GM12891 (cell line): ENCODE measurements at regions not wholly inside any gene's neighbourhood (a gene's known extent, or its start where the extent isn't known, plus 50 kb on each side); places are given as distances from the start of the nearest gene placed in this dataset.
A peak's percentile ranks its signal among the peaks of the same experiment; 100 is the strongest.

ENCODE experiments used
- DNase-seq: peaks from one replicate; pipeline ENCODE4 v3.0.0; 2011; ENCODE audit warnings: low spot score; ENCODE audit not compliant: insufficient read length
- FAIRE-seq: peaks from 2 replicates; lab custom pipeline; 2011; peaks lifted over from hg19 to GRCh38; lab: Jason Lieb, UNC
- PAX5 ChIP-seq: IDR thresholded peaks from 2 replicates; pipeline ENCODE4 v1.6.1; 2011; ENCODE audit warnings: low read length, moderate library complexity, mild to moderate bottlenecking; ENCODE audit not compliant: insufficient read depth, severe bottlenecking
- POLR2A ChIP-seq: IDR thresholded peaks from 2 replicates; pipeline ENCODE4 v1.6.1; 2011; ENCODE audit warnings: low read depth, low read length, control low read depth
- POLR2AphosphoS5 ChIP-seq: IDR thresholded peaks from 2 replicates; pipeline ENCODE4 v1.6.1; 2011; ENCODE audit warnings: low read depth, low read length, control low read depth
- POU2F2 ChIP-seq: IDR thresholded peaks from 2 replicates; pipeline ENCODE4 v1.6.1; 2011; ENCODE audit warnings: low read depth, mild to moderate bottlenecking, control low read depth, low read length, moderate library complexity
- SPI1 ChIP-seq: IDR thresholded peaks from 2 replicates; pipeline ENCODE4 v1.6.1; 2011; ENCODE audit warnings: low read depth, low read length, control low read depth
- TAF1 ChIP-seq: IDR thresholded peaks from 2 replicates; pipeline ENCODE4 v1.6.1; 2011; ENCODE audit warnings: low read depth, low read length, control low read depth

DNA sequence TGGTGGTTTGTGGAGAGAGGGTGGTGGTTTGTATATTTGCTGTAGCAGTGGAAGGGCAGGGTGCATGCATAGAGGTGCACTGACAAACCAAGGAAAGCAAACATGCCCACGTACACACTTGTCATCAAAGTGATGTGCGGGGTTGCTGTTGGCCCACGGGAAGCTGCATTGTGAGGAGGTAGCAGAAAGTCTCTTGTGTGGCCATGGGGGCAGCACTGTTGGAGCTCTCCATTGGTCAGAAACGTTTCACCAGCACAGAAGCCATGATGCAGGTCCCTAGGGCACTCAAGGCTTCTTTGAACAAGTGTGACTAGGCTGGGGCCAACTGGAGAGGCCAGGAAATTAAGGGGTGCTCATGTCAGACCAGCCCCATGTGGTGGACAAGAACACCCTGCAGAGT lies 174.8 kb upstream of the KLF8 start:
- TF ChIP-seq SPI1 (no peak), PAX5 (no peak), TAF1 (no peak), POLR2A (no peak), POLR2AphosphoS5 (no peak), POU2F2 (no peak)
- DNase-seq (no peak), FAIRE-seq (no peak)

DNA sequence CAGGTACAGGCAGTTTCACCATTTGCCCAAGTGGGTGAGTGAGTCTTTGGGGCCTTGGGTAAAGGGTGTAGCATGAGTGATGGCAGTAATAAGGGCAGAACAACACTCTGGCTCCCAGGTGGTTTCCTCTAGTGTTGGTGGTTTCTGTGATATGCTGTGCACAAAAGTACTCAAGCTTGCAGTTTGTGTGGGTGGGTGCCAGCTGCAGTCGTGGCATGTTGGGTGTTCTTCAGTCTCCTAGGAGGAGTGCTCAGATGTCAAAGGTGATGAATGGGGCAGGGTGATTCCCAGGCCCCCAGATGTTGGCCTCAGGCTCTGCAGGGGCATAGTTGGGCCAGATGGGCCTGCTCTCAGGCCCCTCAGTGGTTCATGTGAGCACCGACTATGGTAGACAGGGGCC lies 166.1 kb upstream of the KLF8 start:
- FAIRE-seq (peak; percentile 92), DNase-seq (no peak)
- TF ChIP-seq SPI1 = no peak
- no peak for TF ChIP-seq POU2F2
- TF ChIP-seq PAX5 = no peak
- no peak for TF ChIP-seq POLR2A
- TF ChIP-seq POLR2AphosphoS5 = no peak
- TF ChIP-seq TAF1 = no peak

DNA sequence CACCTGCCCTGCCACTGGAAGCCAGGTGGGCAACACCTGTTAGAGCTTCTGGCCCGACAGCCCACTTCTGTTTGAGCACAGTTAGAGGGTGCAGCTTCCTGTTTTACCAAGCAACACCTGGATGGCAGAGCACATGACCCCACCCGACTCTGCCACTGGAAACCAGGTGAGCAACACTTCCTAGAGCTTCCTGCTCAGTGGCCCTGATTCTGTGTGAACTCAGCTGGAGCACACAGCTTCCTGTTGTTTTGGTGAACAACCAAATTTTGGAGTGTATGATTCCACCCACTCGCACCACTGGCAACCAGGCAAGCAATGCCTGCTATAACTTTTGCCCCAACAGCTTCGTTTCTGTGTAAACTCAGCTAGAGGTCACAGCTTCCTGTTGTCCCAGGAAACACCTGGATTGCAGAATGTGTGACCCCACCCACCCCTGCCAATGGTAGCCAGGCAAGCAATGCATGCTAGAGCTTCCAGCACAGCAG lies 163.8 kb upstream of the KLF8 start:
- DNase-seq (no peak), FAIRE-seq (peak; percentile 71)
- no peak for TF ChIP-seq TAF1
- no peak for TF ChIP-seq POLR2A
- no peak for TF ChIP-seq SPI1
- TF ChIP-seq POLR2AphosphoS5 = no peak
- TF ChIP-seq PAX5 = no peak
- TF ChIP-seq POU2F2 = no peak

DNA sequence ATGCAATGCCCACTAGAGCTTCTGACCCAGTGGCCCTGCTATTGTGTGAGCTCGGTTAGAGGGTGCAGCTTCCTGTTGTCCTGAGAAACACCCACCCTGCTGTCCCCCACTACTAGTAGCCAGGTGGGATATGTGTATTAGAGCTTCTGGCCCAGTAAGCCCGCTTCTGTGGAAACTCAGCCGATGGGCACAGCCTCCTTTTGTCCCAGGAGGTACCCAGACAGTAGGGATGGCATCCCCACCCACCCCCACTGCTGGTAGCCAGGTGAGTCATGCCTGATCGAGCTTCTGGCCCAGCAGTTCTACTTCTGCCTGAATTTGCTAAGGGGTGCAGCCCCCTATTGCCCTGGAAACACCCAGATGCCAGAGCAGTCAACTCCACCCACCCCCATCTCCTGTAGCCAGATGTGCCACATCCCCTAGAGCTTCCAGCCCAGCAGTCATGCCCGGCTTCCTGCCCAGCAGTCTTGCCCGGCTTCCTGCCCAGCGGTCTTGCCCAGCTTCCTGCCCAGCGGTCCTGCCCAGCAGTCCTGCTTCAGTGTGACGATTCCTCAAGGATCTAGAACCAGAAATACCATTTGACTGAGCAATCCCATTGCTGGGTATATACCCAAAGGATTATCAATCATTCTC lies 162.7 kb upstream of the KLF8 start:
- TF ChIP-seq TAF1 = no peak
- TF ChIP-seq POLR2A = no peak
- no peak for TF ChIP-seq SPI1
- no peak for TF ChIP-seq POLR2AphosphoS5
- no peak for TF ChIP-seq PAX5
- DNase-seq = no peak
- FAIRE-seq = no peak

DNA sequence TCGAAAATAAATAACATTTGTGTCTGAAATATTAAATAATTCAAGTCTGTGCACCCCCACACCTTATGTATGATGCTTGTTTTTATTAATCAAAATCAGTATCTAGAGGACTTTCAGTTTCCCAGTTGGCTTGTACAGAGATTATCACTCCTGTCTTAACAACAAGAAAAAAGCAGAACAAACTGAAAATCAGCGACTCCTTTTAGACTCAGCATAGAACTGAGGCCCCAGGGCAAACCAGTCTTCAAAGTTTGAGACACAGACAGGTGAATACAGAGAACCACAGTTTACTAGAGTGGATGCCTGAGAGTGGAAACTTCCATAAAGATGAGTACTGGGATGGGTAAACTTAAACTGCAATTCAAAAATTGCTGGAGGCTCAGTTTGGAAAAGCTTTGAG lies 142.8 kb upstream of the KLF8 start:
- TF ChIP-seq SPI1 (no peak), POLR2AphosphoS5 (no peak), POLR2A (no peak), POU2F2 (no peak), TAF1 (no peak), PAX5 (no peak)
- no peak for DNase-seq
- FAIRE-seq = no peak

DNA sequence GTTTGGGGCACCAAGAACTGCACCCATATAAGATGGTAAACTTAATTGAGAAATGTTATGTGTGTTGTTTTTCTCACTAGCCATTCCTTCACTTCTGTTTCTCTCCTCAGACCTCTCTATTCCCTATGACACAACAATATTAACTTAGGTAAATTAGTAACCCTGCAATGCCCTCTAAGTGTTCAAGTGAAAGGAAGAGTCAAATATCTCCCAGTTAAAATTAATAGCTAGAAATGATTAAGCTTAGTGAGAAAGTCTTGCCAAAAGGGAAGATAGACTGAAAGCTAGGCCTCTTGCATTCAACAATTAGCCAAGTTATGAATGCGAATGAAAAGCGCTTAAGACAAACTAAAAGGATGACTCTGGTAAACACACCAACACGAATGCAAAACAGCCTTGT lies 132.9 kb upstream of the KLF8 start:
- DNase-seq = no peak
- no peak for FAIRE-seq
- no peak for TF ChIP-seq SPI1
- TF ChIP-seq POLR2A = no peak
- no peak for TF ChIP-seq POU2F2
- TF ChIP-seq POLR2AphosphoS5 = no peak
- TF ChIP-seq TAF1 = no peak
- no peak for TF ChIP-seq PAX5

DNA sequence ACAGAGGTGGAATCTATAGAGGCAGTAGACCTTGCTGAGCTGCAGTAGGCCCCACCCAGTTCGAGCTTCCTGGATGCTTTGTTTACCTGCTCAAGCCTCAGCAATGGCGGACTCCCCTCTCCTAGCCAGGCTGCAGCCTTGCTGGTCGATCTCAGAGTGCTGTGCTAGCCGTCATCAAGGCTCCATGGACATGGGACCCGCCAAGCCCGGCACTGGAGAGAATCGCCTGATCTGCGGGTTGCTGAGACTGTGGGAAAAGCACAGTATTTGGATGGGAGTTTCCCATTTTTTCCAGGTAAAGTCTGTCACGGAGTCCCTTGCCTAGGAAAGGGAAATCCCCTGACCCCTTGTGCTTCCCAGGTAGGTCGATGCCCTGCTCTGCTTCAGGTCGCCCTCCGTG lies 124.8 kb upstream of the KLF8 start:
- no peak for DNase-seq
- FAIRE-seq = no peak
- TF ChIP-seq PAX5 (no peak), SPI1 (no peak), POLR2A (no peak), TAF1 (no peak), POU2F2 (no peak), POLR2AphosphoS5 (no peak)

DNA sequence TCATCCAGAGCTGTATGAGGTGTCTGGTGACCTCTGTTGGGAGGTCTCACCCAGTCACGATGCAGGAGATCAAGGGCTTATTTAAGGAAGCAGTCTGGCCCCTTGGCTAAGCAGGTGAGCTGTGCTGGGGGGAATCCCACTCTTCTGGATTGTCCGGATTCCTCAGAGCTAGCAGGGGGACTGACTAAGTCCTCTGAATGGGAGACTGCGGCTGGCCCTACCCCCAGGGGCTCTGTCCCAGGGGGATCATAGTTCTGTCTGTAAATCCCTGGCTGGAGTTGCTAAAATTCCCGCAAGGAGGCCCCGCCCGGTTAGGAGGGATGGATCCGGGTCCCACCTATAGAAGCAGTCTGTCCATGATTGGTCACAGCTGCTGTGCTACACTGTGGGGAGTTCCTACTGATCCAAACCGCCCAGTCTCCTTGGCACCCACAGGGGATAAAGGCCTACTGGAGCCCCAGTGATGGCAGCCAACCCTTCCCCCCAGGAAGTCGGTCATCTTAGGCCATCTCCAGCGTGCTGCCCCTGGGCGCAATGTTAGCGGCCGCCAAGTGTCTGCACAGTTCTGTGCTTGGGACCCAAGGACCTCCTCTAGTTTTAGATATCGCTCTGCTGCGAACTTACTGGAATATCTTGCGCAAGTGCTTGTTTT lies 118.2 kb upstream of the KLF8 start:
- DNase-seq = no peak
- FAIRE-seq = no peak
- no peak for TF ChIP-seq POLR2AphosphoS5
- TF ChIP-seq POLR2A = no peak
- no peak for TF ChIP-seq POU2F2
- no peak for TF ChIP-seq SPI1
- no peak for TF ChIP-seq TAF1
- TF ChIP-seq PAX5 = no peak

DNA sequence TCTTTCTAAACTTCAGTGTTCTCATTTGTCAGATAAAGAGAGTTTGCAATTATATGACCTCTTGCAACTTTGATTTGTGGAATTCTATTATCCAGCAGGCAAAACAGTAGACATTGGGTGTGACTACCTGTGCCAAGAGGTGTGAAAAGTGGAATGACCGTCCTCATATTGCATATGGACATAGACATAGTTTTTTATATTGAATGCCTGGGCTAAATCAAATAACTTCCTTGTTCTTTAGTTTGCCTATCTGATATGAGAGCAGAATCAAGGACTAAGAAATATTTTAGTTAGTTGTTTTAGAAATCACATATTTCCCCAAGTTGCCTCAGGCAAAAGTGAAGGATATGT lies 117.7 kb upstream of the KLF8 start:
- FAIRE-seq (no peak), DNase-seq (no peak)
- TF ChIP-seq PAX5 (no peak), TAF1 (no peak), POLR2AphosphoS5 (no peak), POU2F2 (no peak), SPI1 (no peak), POLR2A (no peak)

DNA sequence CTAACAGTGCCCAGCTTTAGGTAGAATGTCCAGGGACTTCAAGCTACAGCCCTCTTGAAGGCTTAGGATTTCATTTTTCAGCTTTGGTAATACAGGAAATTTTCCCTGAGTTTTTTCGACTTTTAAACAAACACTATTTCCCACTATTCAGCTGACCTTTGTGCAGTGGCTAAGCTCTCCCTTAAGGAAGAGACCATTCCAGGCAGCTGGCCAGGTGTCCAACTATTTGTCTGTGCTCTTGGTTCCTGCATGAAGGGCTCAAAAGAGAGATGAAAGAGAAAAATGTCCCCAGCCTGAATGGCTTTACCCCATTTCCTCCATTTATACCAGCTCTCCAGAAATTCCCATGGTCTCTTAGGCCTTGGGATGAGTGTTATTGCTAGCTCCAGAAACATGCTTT lies 111.9 kb upstream of the KLF8 start:
- FAIRE-seq (no peak), DNase-seq (no peak)
- TF ChIP-seq TAF1 (no peak), SPI1 (no peak), POU2F2 (no peak), PAX5 (no peak), POLR2A (no peak), POLR2AphosphoS5 (no peak)
